ENCODE measurements at regions not wholly inside any gene's neighbourhood (a gene's known extent, or its start where the extent isn't known, plus 50 kb on each side); places are given as distances from the start of the nearest gene placed in this dataset.

GRCh38 chr2:67216881-67217280 is 180.3 kb upstream of the ETAA1 start:
- Histone ChIP-seq H3K36me3 (no peaks in the 10 kb centered on the region), H3K4me3 (no peak overlapping the region), H3K27me3 (peaks cover 0 to 3% (median 0%) of the 10 kb centered on the region in 7 donors), H3K9me3 (peaks cover 0 to 14% (median 0%) of the 10 kb centered on the region in 11 donors), H3K4me1 (no peaks in the 10 kb centered on the region), H3K27ac (no peak overlapping the region)
- no peak for TF ChIP-seq CTCF (IDR thresholded peaks at IDR 0.05)
- ATAC-seq (no peak), DNase-seq (no peak)
- intact Hi-C loops (cut with DNase I) = no loop called here
- 53 to 58% methylated on average over 1 of the region's 1 CpG for WGBS, 2 donors

- TF ChIP-seq CTCF (IDR thresholded peaks at IDR 0.05) = no peak
- Histone ChIP-seq H3K4me1 (no peaks in the 10 kb centered on the region), H3K4me3 (no peak overlapping the region), H3K27me3 (peaks cover 0 to 3% (median 0%) of the 10 kb centered on the region in 7 donors), H3K27ac (no peak overlapping the region), H3K9me3 (peaks cover 0 to 14% (median 0%) of the 10 kb centered on the region in 11 donors), H3K36me3 (no peaks in the 10 kb centered on the region)
- intact Hi-C loops (cut with DNase I) = no loop called here
- DNase-seq = no peak
- no peak for ATAC-seq
Measured at GRCh38 chr2:67217398-67217797, 179.7 kb upstream of the ETAA1 start.

- H3K27me3 ChIP-seq = peaks cover 0 to 3% (median 0%) of the 10 kb centered on the region in 7 donors
- intact Hi-C loops (cut with DNase I) = no loop called here
- H3K4me3 ChIP-seq = no peak overlapping the region
- DNase-seq (no peak), ATAC-seq (no peak)
- H3K9me3 ChIP-seq = peaks cover 0 to 14% (median 0%) of the 10 kb centered on the region in 11 donors
- TF ChIP-seq CTCF (IDR thresholded peaks at IDR 0.05) = no peak
- H3K36me3 ChIP-seq = no peaks in the 10 kb centered on the region
- no peak overlapping the region for H3K27ac ChIP-seq
- H3K4me1 ChIP-seq = no peaks in the 10 kb centered on the region
- 85 to 87% methylated on average over 2 of the region's 2 CpGs for WGBS, 2 donors
Measured at GRCh38 chr2:67218056-67218455, 179.1 kb upstream of the ETAA1 start.

- WGBS, 2 donors = 52 to 58% methylated on average over 5 of the region's 5 CpGs
Measured at GRCh38 chr2:67219651-67220050, 177.5 kb upstream of the ETAA1 start.

More at GRCh38 chr2:67219651-67220050, 177.5 kb upstream of the ETAA1 start:
- H3K9me3 ChIP-seq = peaks cover 0 to 14% (median 0%) of the 10 kb centered on the region in 11 donors
- H3K36me3 ChIP-seq = no peaks in the 10 kb centered on the region
- DNase-seq (no peak), ATAC-seq (no peak)
- H3K4me1 ChIP-seq = no peaks in the 10 kb centered on the region
- H3K27ac ChIP-seq = no peak overlapping the region
- no peak for TF ChIP-seq CTCF (IDR thresholded peaks at IDR 0.05)
- intact Hi-C loops (cut with DNase I) = no loop called here
- H3K27me3 ChIP-seq = no peaks in the 10 kb centered on the region
- H3K4me3 ChIP-seq = no peak overlapping the region
